HG02885 (cell line): ENCODE measurements at regions not wholly inside any gene's neighbourhood (a gene's known extent, or its start where the extent isn't known, plus 50 kb on each side); places are given as distances from the start of the nearest gene placed in this dataset.

Experiments
- ATAC-seq: cut with Tn5 transposase; IDR thresholded peaks from one replicate; pipeline ENCODE4 v1.9.1; 2021; ENCODE audit warnings: mild to moderate bottlenecking; ENCODE audit not compliant: unreplicated experiment, poor library complexity

GRCh38 chrX:57848857-57849256, 61.4 kb downstream of the ZXDA start:
- no peak for ATAC-seq

GRCh38 chrX:57822818-57823217, 87.4 kb downstream of the ZXDA start:
- ATAC-seq: no peak

- ATAC-seq: no peak
These were observed 87.9 kb downstream of the ZXDA start for GRCh38 chrX:57822398-57822797.

- peak; percentile 92 for ATAC-seq
These were observed 88.4 kb downstream of the ZXDA start for GRCh38 chrX:57821703-57822387.

- ATAC-seq: no peak
These were observed 93.0 kb downstream of the ZXDA start for GRCh38 chrX:57817302-57817701.

GRCh38 chrX:57772637-57773036, 92.6 kb upstream of the NLRP2B start:
- ATAC-seq: no peak

- no peak for ATAC-seq
These were observed 91.6 kb upstream of the NLRP2B start for GRCh38 chrX:57771689-57772088.

GRCh38 chrX:57752866-57753265, 72.8 kb upstream of the NLRP2B start:
- no peak for ATAC-seq

- no peak for ATAC-seq
These were observed 61.0 kb upstream of the NLRP2B start for GRCh38 chrX:57741107-57741506.

GRCh38 chrX:57737881-57738280, 57.8 kb upstream of the NLRP2B start:
- ATAC-seq: no peak
